NCI-H748 treated with DMSO at 0.1 percent for 48 hours (cell line): ENCODE measurements at regions not wholly inside any gene's neighbourhood (a gene's known extent, or its start where the extent isn't known, plus 50 kb on each side); places are given as distances from the start of the nearest gene placed in this dataset.
"Not testable (repeated sequence)": the region's sequence is repeated elsewhere in the genome, so short reads cannot be mapped to it uniquely, and the experiment has no call there.

Source experiments
- DNase-seq: peaks from one replicate; lab custom pipeline; 2025; lab: John Stamatoyannopoulos, UW

GRCh38 chr3:81186412-81186811, 575.0 kb downstream of the GBE1 start:
- DNase-seq = no peak

- not testable (repeated sequence) for DNase-seq
Observed at GRCh38 chr3:81182086-81182875, 579.2 kb downstream of the GBE1 start.

GRCh38 chr3:81173514-81173913, 587.9 kb downstream of the GBE1 start:
- DNase-seq = no peak

- DNase-seq = no peak
Observed at GRCh38 chr3:81170298-81170697, 591.1 kb downstream of the GBE1 start.

GRCh38 chr3:81164806-81165205, 596.6 kb downstream of the GBE1 start:
- no peak for DNase-seq

- no peak for DNase-seq
Observed at GRCh38 chr3:81161851-81162250, 599.6 kb downstream of the GBE1 start.

GRCh38 chr3:81161100-81161499, 600.3 kb downstream of the GBE1 start:
- DNase-seq = no peak

GRCh38 chr3:81154611-81155143, 606.8 kb downstream of the GBE1 start:
- no peak for DNase-seq

GRCh38 chr3:81152156-81152555, 609.3 kb downstream of the GBE1 start:
- no peak for DNase-seq

- no peak for DNase-seq
Observed at GRCh38 chr3:81132995-81133394, 628.5 kb downstream of the GBE1 start.

GRCh38 chr3:81105789-81106488, 655.5 kb downstream of the GBE1 start:
- DNase-seq = no peak

GRCh38 chr3:81105206-81105605, 656.2 kb downstream of the GBE1 start:
- no peak for DNase-seq

- DNase-seq = no peak
Observed at GRCh38 chr3:81097889-81098288, 663.6 kb downstream of the GBE1 start.

- no peak for DNase-seq
Observed at GRCh38 chr3:81095956-81096355, 665.5 kb downstream of the GBE1 start.

GRCh38 chr3:81094986-81095385, 666.5 kb downstream of the GBE1 start:
- DNase-seq = no peak

GRCh38 chr3:81087607-81088006, 673.8 kb downstream of the GBE1 start:
- DNase-seq = no peak

GRCh38 chr3:81086348-81086747, 675.1 kb downstream of the GBE1 start:
- DNase-seq = no peak

GRCh38 chr3:81080608-81081007, 680.8 kb downstream of the GBE1 start:
- no peak for DNase-seq

GRCh38 chr3:81072591-81072990, 688.9 kb downstream of the GBE1 start:
- DNase-seq = no peak

- no peak for DNase-seq
Observed at GRCh38 chr3:81068546-81068945, 692.9 kb downstream of the GBE1 start.

- DNase-seq = no peak
Observed at GRCh38 chr3:81063896-81064295, 697.5 kb downstream of the GBE1 start.

- DNase-seq = not testable (repeated sequence)
Observed at GRCh38 chr3:81051133-81051532, 710.3 kb downstream of the GBE1 start.

GRCh38 chr3:81048058-81048665, 713.3 kb downstream of the GBE1 start:
- no peak for DNase-seq
